GM12892 (cell line): ENCODE measurements at regions not wholly inside any gene's neighbourhood (a gene's known extent, or its start where the extent isn't known, plus 50 kb on each side); places are given as distances from the start of the nearest gene placed in this dataset.

Experiments
- POLR2A ChIP-seq: IDR thresholded peaks from 2 replicates; pipeline ENCODE4 v1.6.1; 2011; ENCODE audit warnings: low read depth, low read length, control low read depth
- TAF1 ChIP-seq: IDR thresholded peaks from 2 replicates; pipeline ENCODE4 v1.6.1; 2011; ENCODE audit warnings: low read depth, mild to moderate bottlenecking, control low read depth, low read length, borderline replicate concordance

- no peak for TF ChIP-seq TAF1
- no peak for TF ChIP-seq POLR2A
These were observed 127.2 kb upstream of the ARHGAP28 start for GRCh38 chr18:6602365-6602764.
